ENCODE measurements at regions not wholly inside any gene's neighbourhood (a gene's known extent, or its start where the extent isn't known, plus 50 kb on each side); places are given as distances from the start of the nearest gene placed in this dataset.

DNA sequence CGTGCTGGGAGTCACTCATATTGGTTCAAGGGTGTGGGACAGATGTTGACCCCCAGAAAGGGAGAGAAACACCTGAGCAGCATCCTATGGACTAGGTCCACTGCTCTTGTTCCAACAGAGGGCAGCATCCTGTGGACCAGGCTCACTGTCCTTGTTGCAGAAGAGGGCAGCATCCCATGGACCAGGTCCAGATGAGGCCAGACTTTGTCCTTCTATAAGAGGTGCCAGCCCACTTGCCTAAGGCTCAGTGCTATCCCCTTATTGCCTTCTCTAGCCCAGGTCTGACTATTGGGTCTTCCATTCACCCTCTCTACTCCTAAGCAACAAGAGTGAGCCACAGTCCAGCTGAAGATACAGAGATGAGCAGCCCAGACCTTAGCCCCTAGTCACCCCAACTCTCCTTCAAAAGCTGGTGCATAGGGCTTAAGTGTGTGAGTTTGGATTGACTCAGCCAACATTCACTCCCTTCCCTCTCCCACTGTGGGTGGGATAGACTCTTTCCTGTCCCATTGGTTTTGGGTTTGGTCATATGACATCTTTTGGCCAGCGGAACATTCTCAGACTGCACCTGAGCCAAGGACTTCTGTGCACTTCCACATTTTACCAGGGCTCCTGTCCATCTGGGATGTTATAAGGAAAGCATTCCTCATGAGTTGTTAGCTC is 132.4 kb upstream of the GPC1 start:
- Histone ChIP-seq H3K27ac (ENCODE audit: low read depth, low read length) (no peak overlapping the region), H3K4me3 (ENCODE audit: low read length in 3 of 3) (no peak overlapping the region), H3K9me3 (ENCODE audit: control insufficient read depth in 3 of 3, low read length in 3 of 3) (no peaks in the 10 kb centered on the region), H3K36me3 (ENCODE audit: control insufficient read depth in 3 of 3, insufficient read depth in 3 of 3, low read length in 3 of 3) (no peaks in the 10 kb centered on the region), H3K27me3 (ENCODE audit: control insufficient read depth in 3 of 3, insufficient read depth in 3 of 3, low read length in 3 of 3) (no peaks in the 10 kb centered on the region), H3K9ac (ENCODE audit: low read depth in 1 of 3, low read length in 3 of 3) (no peak overlapping the region), H3K4me1 (ENCODE audit: control insufficient read depth in 3 of 3, insufficient read depth in 3 of 3, low read length in 3 of 3) (peaks cover 0 to under 1% (median 0%) of the 10 kb centered on the region in 3 donors)

DNA sequence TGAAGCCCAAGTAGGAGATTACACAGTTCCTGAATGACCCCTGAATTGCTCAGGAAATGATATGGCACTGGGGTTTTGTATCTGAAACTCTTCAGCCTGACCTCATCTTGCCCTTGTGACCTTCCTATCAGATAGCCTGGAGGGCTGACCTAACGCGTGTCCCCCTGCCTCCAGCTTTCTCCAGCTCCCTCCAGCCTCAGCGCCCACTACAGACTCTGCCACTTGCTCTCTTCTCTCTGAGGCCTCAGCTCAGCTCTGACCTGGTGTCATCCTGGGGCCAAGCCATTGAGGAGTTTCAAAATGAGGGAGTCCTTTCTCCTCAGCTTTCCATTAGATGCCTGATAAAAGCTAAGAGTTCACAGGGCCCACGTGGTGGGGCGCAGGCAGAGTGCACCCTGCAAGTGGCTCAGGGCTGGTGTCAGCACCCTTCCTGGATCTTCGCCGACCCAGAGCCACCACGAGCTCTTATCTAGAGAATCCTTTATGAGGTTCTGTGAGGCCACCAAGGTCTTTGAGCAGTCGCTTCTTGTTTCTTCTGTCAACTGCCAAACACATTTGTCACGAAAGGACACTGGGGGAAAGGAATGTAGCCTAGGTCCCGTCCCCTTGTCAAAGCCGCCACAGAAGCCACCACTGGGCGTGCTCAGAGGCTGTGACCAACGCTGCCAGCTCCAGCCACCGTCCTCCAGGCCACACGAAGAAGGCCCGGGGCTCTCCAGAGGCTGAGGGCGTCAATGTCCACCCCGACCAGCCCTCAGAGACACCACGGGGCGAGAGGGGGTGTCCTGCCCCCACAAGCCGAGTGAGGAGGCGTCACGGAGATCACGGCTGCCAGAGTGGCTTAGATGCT is 131.3 kb upstream of the GPC1 start:
- H3K36me3 ChIP-seq (ENCODE audit: control insufficient read depth in 3 of 3, insufficient read depth in 3 of 3, low read length in 3 of 3): no peaks in the 10 kb centered on the region
- H3K27ac ChIP-seq (ENCODE audit: low read depth, low read length): no peak overlapping the region
- no peaks in the 10 kb centered on the region for H3K4me1 ChIP-seq (ENCODE audit: control insufficient read depth in 3 of 3, insufficient read depth in 3 of 3, low read length in 3 of 3)
- no peak overlapping the region for H3K9ac ChIP-seq (ENCODE audit: low read depth in 1 of 3, low read length in 3 of 3)
- no peak overlapping the region for H3K4me3 ChIP-seq (ENCODE audit: low read length in 3 of 3)
- H3K27me3 ChIP-seq (ENCODE audit: control insufficient read depth in 3 of 3, insufficient read depth in 3 of 3, low read length in 3 of 3): no peaks in the 10 kb centered on the region
- no peaks in the 10 kb centered on the region for H3K9me3 ChIP-seq (ENCODE audit: control insufficient read depth in 3 of 3, low read length in 3 of 3)

DNA sequence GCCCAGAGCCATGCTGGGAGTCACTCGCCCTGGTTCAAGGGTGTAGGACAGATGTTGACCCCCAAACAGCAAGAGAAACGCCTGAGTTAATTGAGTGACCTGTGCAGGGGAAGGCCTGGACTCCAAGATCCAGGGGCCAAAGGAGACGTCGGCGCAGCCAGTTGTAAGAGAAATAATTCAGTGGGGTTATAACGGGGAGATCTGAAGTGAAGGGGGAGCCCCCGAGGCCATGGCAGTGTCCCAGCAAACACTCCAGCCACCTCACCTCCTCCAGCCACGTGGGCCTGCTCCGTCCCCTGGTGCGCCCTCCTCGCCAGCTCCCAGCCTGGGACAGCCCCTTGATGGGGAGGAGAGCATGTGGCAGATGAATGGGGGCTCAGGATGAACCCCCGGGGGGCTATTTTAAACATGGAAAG is 130.7 kb upstream of the GPC1 start:
- Histone ChIP-seq H3K36me3 (ENCODE audit: control insufficient read depth in 3 of 3, insufficient read depth in 3 of 3, low read length in 3 of 3) (no peaks in the 10 kb centered on the region), H3K4me3 (ENCODE audit: low read length in 3 of 3) (no peak overlapping the region), H3K9ac (ENCODE audit: low read depth in 1 of 3, low read length in 3 of 3) (no peak overlapping the region), H3K27me3 (ENCODE audit: control insufficient read depth in 3 of 3, insufficient read depth in 3 of 3, low read length in 3 of 3) (no peaks in the 10 kb centered on the region), H3K27ac (ENCODE audit: low read depth, low read length) (no peak overlapping the region), H3K9me3 (ENCODE audit: control insufficient read depth in 3 of 3, low read length in 3 of 3) (no peaks in the 10 kb centered on the region), H3K4me1 (ENCODE audit: control insufficient read depth in 3 of 3, insufficient read depth in 3 of 3, low read length in 3 of 3) (no peaks in the 10 kb centered on the region)

DNA sequence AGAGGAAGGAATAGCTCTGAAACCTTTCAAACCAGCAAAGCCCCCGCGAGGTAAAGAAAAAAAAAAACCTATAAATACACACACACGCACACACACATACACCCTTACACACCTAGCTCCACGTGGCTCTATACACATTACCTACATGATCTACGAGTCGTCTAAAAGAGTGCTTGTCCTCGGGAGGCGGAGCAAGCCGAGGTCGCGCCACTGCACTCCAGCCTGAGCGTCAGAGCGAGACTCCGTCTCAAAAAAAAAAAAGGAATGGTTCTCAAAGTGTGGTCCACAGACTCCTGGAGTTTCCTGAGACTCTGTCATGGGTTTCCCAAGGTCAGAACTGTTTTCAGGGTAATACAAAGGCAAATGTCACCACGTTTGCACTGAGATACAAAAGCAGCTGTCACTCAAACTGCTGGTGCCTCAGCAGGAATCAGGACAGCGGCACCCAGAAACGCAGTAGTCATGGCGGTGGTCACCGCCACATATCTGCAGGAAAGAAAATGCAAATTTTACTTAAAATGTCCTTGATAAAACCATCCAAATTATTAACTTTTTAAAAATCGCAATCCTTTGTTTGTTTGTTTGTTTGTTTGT is 130.0 kb upstream of the GPC1 start:
- Histone ChIP-seq H3K27ac (ENCODE audit: low read depth, low read length) (no peak overlapping the region), H3K27me3 (ENCODE audit: control insufficient read depth in 3 of 3, insufficient read depth in 3 of 3, low read length in 3 of 3) (no peaks in the 10 kb centered on the region), H3K36me3 (ENCODE audit: control insufficient read depth in 3 of 3, insufficient read depth in 3 of 3, low read length in 3 of 3) (no peaks in the 10 kb centered on the region), H3K4me1 (ENCODE audit: control insufficient read depth in 3 of 3, insufficient read depth in 3 of 3, low read length in 3 of 3) (no peaks in the 10 kb centered on the region), H3K9me3 (ENCODE audit: control insufficient read depth in 3 of 3, low read length in 3 of 3) (no peaks in the 10 kb centered on the region), H3K4me3 (ENCODE audit: low read length in 3 of 3) (no peak overlapping the region), H3K9ac (ENCODE audit: low read depth in 1 of 3, low read length in 3 of 3) (no peak overlapping the region)

DNA sequence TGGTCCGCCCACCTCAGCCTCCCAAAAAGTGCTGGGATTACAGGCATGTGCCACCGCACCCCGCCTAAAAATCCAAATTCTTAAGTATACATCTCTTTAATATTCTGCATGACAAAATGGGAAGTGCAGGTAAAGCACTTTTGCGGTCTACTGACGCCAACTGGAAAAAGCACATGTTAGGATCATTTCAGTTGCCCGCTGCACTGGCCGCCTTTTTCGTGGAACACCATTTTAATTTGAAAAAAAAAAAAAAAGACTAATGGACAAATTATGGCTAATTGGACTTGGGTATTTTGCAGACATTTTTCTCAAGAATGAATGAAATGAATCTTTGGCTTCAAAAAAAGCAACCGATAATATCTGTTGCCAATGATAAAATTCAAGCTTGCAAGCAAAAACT is 129.3 kb upstream of the GPC1 start:
- H3K4me1 ChIP-seq (ENCODE audit: control insufficient read depth in 3 of 3, insufficient read depth in 3 of 3, low read length in 3 of 3): no peaks in the 10 kb centered on the region
- no peak overlapping the region for H3K9ac ChIP-seq (ENCODE audit: low read depth in 1 of 3, low read length in 3 of 3)

DNA sequence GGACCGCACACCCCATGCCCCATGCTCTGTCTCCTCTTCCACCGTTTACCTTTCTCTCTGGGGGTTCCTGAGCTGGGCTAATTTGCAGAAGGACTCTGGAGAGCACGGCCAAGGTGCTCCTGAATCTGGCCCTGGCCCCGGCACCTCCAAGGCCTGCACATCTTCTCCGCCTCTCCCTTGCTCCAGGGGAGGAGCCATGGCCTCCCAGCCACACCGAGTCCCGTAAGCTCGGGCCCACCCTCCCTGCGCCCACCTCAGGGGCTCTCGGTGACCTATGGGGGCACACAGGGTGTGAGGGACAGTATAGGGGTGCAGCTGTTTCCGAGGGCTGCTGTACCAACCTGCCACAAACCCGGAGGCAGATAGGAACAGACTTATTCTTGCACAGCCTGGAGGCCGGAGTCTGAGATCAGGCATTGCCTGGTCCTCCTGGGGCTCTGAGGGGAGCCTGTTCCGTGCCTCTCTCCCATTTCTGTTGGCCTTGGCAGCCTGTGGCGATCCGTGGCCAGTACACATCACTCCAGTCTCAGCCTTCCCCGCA is 127.3 kb upstream of the GPC1 start:
- Histone ChIP-seq H3K9me3 (ENCODE audit: control insufficient read depth in 3 of 3, low read length in 3 of 3) (no peaks in the 10 kb centered on the region), H3K4me3 (ENCODE audit: low read length in 3 of 3) (no peak overlapping the region), H3K36me3 (ENCODE audit: control insufficient read depth in 3 of 3, insufficient read depth in 3 of 3, low read length in 3 of 3) (no peaks in the 10 kb centered on the region), H3K27me3 (ENCODE audit: control insufficient read depth in 3 of 3, insufficient read depth in 3 of 3, low read length in 3 of 3) (no peaks in the 10 kb centered on the region), H3K4me1 (ENCODE audit: control insufficient read depth in 3 of 3, insufficient read depth in 3 of 3, low read length in 3 of 3) (no peaks in the 10 kb centered on the region), H3K27ac (ENCODE audit: low read depth, low read length) (no peak overlapping the region), H3K9ac (ENCODE audit: low read depth in 1 of 3, low read length in 3 of 3) (no peak overlapping the region)

More for the DNA sequence above, 129.3 kb upstream of the GPC1 start:
- Histone ChIP-seq H3K27ac (ENCODE audit: low read depth, low read length) (no peak overlapping the region), H3K4me3 (ENCODE audit: low read length in 3 of 3) (no peak overlapping the region), H3K27me3 (ENCODE audit: control insufficient read depth in 3 of 3, insufficient read depth in 3 of 3, low read length in 3 of 3) (no peaks in the 10 kb centered on the region), H3K9me3 (ENCODE audit: control insufficient read depth in 3 of 3, low read length in 3 of 3) (no peaks in the 10 kb centered on the region), H3K36me3 (ENCODE audit: control insufficient read depth in 3 of 3, insufficient read depth in 3 of 3, low read length in 3 of 3) (no peaks in the 10 kb centered on the region)

DNA sequence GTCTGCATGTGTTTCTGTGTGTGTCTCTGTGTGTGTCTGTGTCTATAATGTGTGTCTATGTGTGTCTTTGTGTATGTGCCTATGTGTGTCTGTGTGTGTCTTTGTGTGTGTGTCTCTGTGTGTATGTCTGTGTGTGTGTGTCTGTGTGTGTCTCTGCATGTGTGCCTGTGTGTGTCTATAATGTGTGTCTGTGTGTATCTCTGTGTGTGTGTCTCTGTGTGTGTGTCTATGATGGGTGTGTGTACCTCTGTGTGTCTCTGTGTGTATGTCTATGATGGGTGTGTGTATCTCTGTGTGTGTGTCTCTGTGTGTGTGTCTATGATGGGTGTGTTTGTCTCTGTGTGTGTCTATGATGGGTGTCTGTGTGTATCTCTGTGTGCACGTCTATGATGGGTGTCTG is 126.2 kb upstream of the GPC1 start:
- H3K9ac ChIP-seq (ENCODE audit: low read depth in 1 of 3, low read length in 3 of 3): no peak overlapping the region

DNA sequence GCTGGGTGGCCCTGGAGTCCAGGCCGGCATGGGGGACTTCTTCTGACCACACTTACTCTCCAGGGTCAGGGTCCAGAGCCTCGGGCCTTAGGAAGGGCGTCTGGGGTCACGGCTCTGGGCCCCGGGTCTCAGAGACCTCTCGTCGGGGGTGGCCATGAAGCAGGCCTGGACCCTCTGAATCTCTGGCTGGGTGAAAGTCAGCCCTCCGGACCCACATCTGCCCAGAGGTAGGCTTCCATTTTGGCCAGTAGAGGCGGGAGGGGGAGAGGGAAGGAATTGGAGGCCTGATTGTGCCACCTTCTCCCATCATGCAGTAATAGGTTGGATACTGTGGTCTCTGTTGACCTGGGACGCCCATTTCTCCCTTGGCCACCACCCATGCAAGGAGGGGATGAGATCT is 125.3 kb upstream of the GPC1 start:
- H3K27ac ChIP-seq (ENCODE audit: low read depth, low read length): no peak overlapping the region
- H3K4me3 ChIP-seq (ENCODE audit: low read length in 3 of 3): no peak overlapping the region
- no peak overlapping the region for H3K9ac ChIP-seq (ENCODE audit: low read depth in 1 of 3, low read length in 3 of 3)
- no peaks in the 10 kb centered on the region for H3K4me1 ChIP-seq (ENCODE audit: control insufficient read depth in 3 of 3, insufficient read depth in 3 of 3, low read length in 3 of 3)
- no peaks in the 10 kb centered on the region for H3K36me3 ChIP-seq (ENCODE audit: control insufficient read depth in 3 of 3, insufficient read depth in 3 of 3, low read length in 3 of 3)
- H3K27me3 ChIP-seq (ENCODE audit: control insufficient read depth in 3 of 3, insufficient read depth in 3 of 3, low read length in 3 of 3): no peaks in the 10 kb centered on the region
- no peaks in the 10 kb centered on the region for H3K9me3 ChIP-seq (ENCODE audit: control insufficient read depth in 3 of 3, low read length in 3 of 3)

More for the DNA sequence above, 126.2 kb upstream of the GPC1 start:
- H3K27ac ChIP-seq (ENCODE audit: low read depth, low read length): no peak overlapping the region
- H3K27me3 ChIP-seq (ENCODE audit: control insufficient read depth in 3 of 3, insufficient read depth in 3 of 3, low read length in 3 of 3): no peaks in the 10 kb centered on the region
- H3K36me3 ChIP-seq (ENCODE audit: control insufficient read depth in 3 of 3, insufficient read depth in 3 of 3, low read length in 3 of 3): no peaks in the 10 kb centered on the region
- H3K9me3 ChIP-seq (ENCODE audit: control insufficient read depth in 3 of 3, low read length in 3 of 3): no peaks in the 10 kb centered on the region
- no peaks in the 10 kb centered on the region for H3K4me1 ChIP-seq (ENCODE audit: control insufficient read depth in 3 of 3, insufficient read depth in 3 of 3, low read length in 3 of 3)
- no peak overlapping the region for H3K4me3 ChIP-seq (ENCODE audit: low read length in 3 of 3)

DNA sequence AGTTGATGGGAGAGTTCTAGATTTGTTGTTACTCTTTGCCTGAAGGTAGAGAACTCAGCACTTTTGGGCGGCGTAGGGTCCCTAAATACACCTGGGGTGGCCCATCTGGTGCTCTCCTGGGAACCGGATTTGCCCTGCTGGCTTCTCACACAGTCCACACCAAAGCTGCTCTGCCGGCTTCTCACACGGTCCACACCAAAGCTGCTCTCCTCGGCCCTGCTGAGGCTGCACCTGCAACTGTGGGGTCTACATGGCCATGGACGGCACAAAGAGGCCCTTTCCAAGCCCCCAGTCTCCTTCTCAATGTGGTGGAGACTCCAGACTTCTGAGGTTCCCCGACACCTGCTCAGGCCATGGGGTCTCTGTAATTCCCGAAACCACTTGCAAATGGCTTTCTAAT is 124.8 kb upstream of the GPC1 start:
- no peaks in the 10 kb centered on the region for H3K27me3 ChIP-seq (ENCODE audit: control insufficient read depth in 3 of 3, insufficient read depth in 3 of 3, low read length in 3 of 3)
- H3K4me3 ChIP-seq (ENCODE audit: low read length in 3 of 3): no peak overlapping the region
- no peaks in the 10 kb centered on the region for H3K36me3 ChIP-seq (ENCODE audit: control insufficient read depth in 3 of 3, insufficient read depth in 3 of 3, low read length in 3 of 3)
- no peak overlapping the region for H3K9ac ChIP-seq (ENCODE audit: low read depth in 1 of 3, low read length in 3 of 3)
- no peaks in the 10 kb centered on the region for H3K9me3 ChIP-seq (ENCODE audit: control insufficient read depth in 3 of 3, low read length in 3 of 3)
- H3K4me1 ChIP-seq (ENCODE audit: control insufficient read depth in 3 of 3, insufficient read depth in 3 of 3, low read length in 3 of 3): no peaks in the 10 kb centered on the region
- H3K27ac ChIP-seq (ENCODE audit: low read depth, low read length): no peak overlapping the region

DNA sequence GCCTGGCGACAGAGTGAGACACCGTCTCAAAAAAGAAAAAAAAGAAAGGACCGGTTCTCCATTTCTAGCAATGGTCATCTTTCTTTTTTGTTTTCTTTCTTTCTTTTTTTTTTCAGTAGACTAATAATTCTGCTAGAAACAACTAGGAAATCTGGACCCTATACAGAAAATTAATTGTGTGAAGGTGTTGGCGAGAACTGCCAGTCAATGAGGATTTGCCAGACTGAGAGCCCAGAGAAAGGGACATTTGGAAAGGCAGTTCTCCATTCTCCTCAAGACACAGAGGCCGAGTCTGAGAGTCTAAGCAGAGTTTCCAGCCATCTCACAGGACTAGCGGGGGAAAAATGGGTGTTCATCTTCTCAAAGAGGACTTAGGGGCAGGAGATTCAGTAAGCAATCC is 123.6 kb upstream of the GPC1 start:
- Histone ChIP-seq H3K4me1 (ENCODE audit: control insufficient read depth in 3 of 3, insufficient read depth in 3 of 3, low read length in 3 of 3) (no peaks in the 10 kb centered on the region), H3K9ac (ENCODE audit: low read depth in 1 of 3, low read length in 3 of 3) (no peak overlapping the region), H3K9me3 (ENCODE audit: control insufficient read depth in 3 of 3, low read length in 3 of 3) (no peaks in the 10 kb centered on the region), H3K27ac (ENCODE audit: low read depth, low read length) (no peak overlapping the region), H3K4me3 (ENCODE audit: low read length in 3 of 3) (no peak overlapping the region), H3K36me3 (ENCODE audit: control insufficient read depth in 3 of 3, insufficient read depth in 3 of 3, low read length in 3 of 3) (no peaks in the 10 kb centered on the region), H3K27me3 (ENCODE audit: control insufficient read depth in 3 of 3, insufficient read depth in 3 of 3, low read length in 3 of 3) (no peaks in the 10 kb centered on the region)
